H9 (cell line): ENCODE measurements at regions not wholly inside any gene's neighbourhood (a gene's known extent, or its start where the extent isn't known, plus 50 kb on each side); places are given as distances from the start of the nearest gene placed in this dataset.

Experiments
- DNase-seq: peaks from one replicate; pipeline ENCODE4 v3.0.0-alpha.2; 2017
- H2AFZ ChIP-seq: one replicate; pipeline ENCODE4 v1.6.1; 2013; ENCODE audit warnings: mild to moderate bottlenecking, low read length, control low read depth, moderate library complexity
- H2AK5ac ChIP-seq: 2 replicates; pipeline ENCODE4 v1.6.1; 2013; ENCODE audit warnings: low read length, control low read depth, mixed read lengths; ENCODE audit not compliant: insufficient read length
- H2BK120ac ChIP-seq: one replicate; pipeline ENCODE4 v1.6.1; 2013; ENCODE audit warnings: low read depth, mild to moderate bottlenecking, low read length, control low read depth, inconsistent platforms; ENCODE audit not compliant: poor library complexity, severe bottlenecking
- H2BK12ac ChIP-seq: 2 replicates; pipeline ENCODE4 v1.6.1; 2013; ENCODE audit warnings: low read length, control low read depth, mixed read lengths, low read depth; ENCODE audit not compliant: insufficient read length
- H2BK15ac ChIP-seq: 2 replicates; pipeline ENCODE4 v1.6.1; 2013; ENCODE audit warnings: low read depth, low read length, control low read depth
- H2BK20ac ChIP-seq: one replicate; pipeline ENCODE4 v1.6.1; 2013; ENCODE audit warnings: low read depth, mild to moderate bottlenecking, low read length, control low read depth, inconsistent platforms; ENCODE audit not compliant: poor library complexity, severe bottlenecking
- H2BK5ac ChIP-seq: 2 replicates; pipeline ENCODE4 v1.6.1; 2013; ENCODE audit warnings: low read length, control low read depth, mixed read lengths; ENCODE audit not compliant: insufficient read length
- H3K14ac ChIP-seq: 2 replicates; pipeline ENCODE4 v1.6.1; 2013; ENCODE audit warnings: low read length, control low read depth; ENCODE audit not compliant: insufficient read depth
- H3K18ac ChIP-seq: 2 replicates; pipeline ENCODE4 v1.6.1; 2013; ENCODE audit warnings: low read depth, mild to moderate bottlenecking, mixed read lengths, low read length, control low read depth; ENCODE audit not compliant: insufficient read length
- H3K23ac ChIP-seq: 2 replicates; pipeline ENCODE4 v1.6.1; 2013; ENCODE audit warnings: low read length, control low read depth, mixed read lengths, low read depth; ENCODE audit not compliant: insufficient read length
- H3K23me2 ChIP-seq: 2 replicates; pipeline ENCODE4 v1.6.1; 2013; ENCODE audit warnings: low read depth, mild to moderate bottlenecking, mixed read lengths, low read length, control low read depth; ENCODE audit not compliant: insufficient read length, poor library complexity, severe bottlenecking
- H3K27ac ChIP-seq: 2 replicates; pipeline ENCODE4 v1.5.1; 2013; ENCODE audit warnings: low read length, control low read depth, mixed read lengths, low read depth; ENCODE audit not compliant: insufficient read length
- H3K27me3 ChIP-seq: 2 replicates; pipeline ENCODE4 v1.6.1; 2013; ENCODE audit warnings: low read length, control low read depth, inconsistent platforms; ENCODE audit not compliant: insufficient read depth
- H3K4ac ChIP-seq: 2 replicates; pipeline ENCODE4 v1.6.1; 2013; ENCODE audit warnings: low read depth, mild to moderate bottlenecking, control low read depth, inconsistent platforms, low read length, moderate library complexity
- H3K4me1 ChIP-seq: 2 replicates; pipeline ENCODE4 v1.6.1; 2013; ENCODE audit warnings: low read length, control low read depth, inconsistent platforms; ENCODE audit not compliant: insufficient read depth
- H3K4me2 ChIP-seq: 2 replicates; pipeline ENCODE4 v1.6.1; 2013; ENCODE audit warnings: low read length, control low read depth, mixed read lengths; ENCODE audit not compliant: insufficient read length, insufficient read depth
- H3K56ac ChIP-seq: 2 replicates; pipeline ENCODE4 v1.6.1; 2013; ENCODE audit warnings: low read depth, mild to moderate bottlenecking, mixed read lengths, low read length, control low read depth; ENCODE audit not compliant: insufficient read length
- H3K79me1 ChIP-seq: 2 replicates; pipeline ENCODE4 v1.6.1; 2013; ENCODE audit warnings: low read depth, mild to moderate bottlenecking, moderate library complexity, low read length, control low read depth, inconsistent platforms; ENCODE audit not compliant: insufficient read depth, poor library complexity, severe bottlenecking
- H3K79me2 ChIP-seq: 2 replicates; pipeline ENCODE4 v1.6.1; 2013; ENCODE audit warnings: low read length, control low read depth, inconsistent platforms; ENCODE audit not compliant: insufficient read depth
- H3K9ac ChIP-seq: 2 replicates; pipeline ENCODE4 v1.6.1; 2013; ENCODE audit warnings: low read length, control low read depth, mixed read lengths; ENCODE audit not compliant: insufficient read length; ENCODE audit errors: extremely low read depth
- H3K9me3 ChIP-seq: one replicate; pipeline ENCODE4 v1.6.1; 2013; ENCODE audit warnings: low read depth, low read length, inconsistent platforms; ENCODE audit not compliant: control insufficient read depth
- H3T11ph ChIP-seq: one replicate; pipeline ENCODE4 v1.6.1; 2013; ENCODE audit warnings: mild to moderate bottlenecking, low read length, control low read depth, inconsistent platforms
- H4K20me1 ChIP-seq: one replicate; pipeline ENCODE4 v1.6.1; 2013; ENCODE audit not compliant: control insufficient read depth, insufficient read length, insufficient read depth
- H4K5ac ChIP-seq: 2 replicates; pipeline ENCODE4 v1.6.1; 2013; ENCODE audit warnings: low read depth, mild to moderate bottlenecking, mixed read lengths, low read length, control low read depth; ENCODE audit not compliant: insufficient read length
- H4K8ac ChIP-seq: replicated peaks from 2 replicates; pipeline ENCODE4 v1.6.1; 2013; ENCODE audit warnings: low read length, control low read depth, mixed read lengths, low read depth; ENCODE audit not compliant: insufficient read length
- H4K91ac ChIP-seq: 2 replicates; pipeline ENCODE4 v1.6.1; 2013; ENCODE audit warnings: low read depth, mild to moderate bottlenecking, moderate library complexity, mixed read lengths, low read length, control low read depth; ENCODE audit not compliant: insufficient read length
- H3K27ac Mint-ChIP-seq, 3 experiments: 2 replicates in 2 of 3; 3 replicates in 1 of 3; pipeline ENCODE4 v1.8.0; 2020 to 2021; ENCODE audit warnings: mixed read lengths in 3 of 3, mild to moderate bottlenecking in 1 of 3, moderate library complexity in 1 of 3
- H3K27me3 Mint-ChIP-seq: 2 replicates; pipeline ENCODE4 v1.8.0; 2021; ENCODE audit warnings: low read depth, mild to moderate bottlenecking, moderate library complexity, mixed read lengths
- H3K36me3 Mint-ChIP-seq, 3 experiments: 2 replicates in 2 of 3; 3 replicates in 1 of 3; pipeline ENCODE4 v1.8.0; 2020 to 2021; ENCODE audit warnings: low read depth in 3 of 3, mixed read lengths in 3 of 3; ENCODE audit not compliant: insufficient read depth in 1 of 3
- H3K4me1 Mint-ChIP-seq, 2 experiments: 2 replicates each; pipeline ENCODE4 v1.8.0; 2020; ENCODE audit warnings: mixed read lengths in 2 of 2
- H3K4me3 Mint-ChIP-seq, 2 experiments: 2 replicates in 1 of 2; 3 replicates in 1 of 2; pipeline ENCODE4 v1.8.0; 2020 to 2021; ENCODE audit warnings: mild to moderate bottlenecking in 2 of 2, mixed read lengths in 2 of 2, moderate library complexity in 1 of 2
- H3K9me3 Mint-ChIP-seq, 2 experiments: 2 replicates in 1 of 2; 3 replicates in 1 of 2; pipeline ENCODE4 v1.8.0; 2020; ENCODE audit warnings: mild to moderate bottlenecking in 2 of 2, mixed read lengths in 2 of 2, moderate library complexity in 1 of 2
- CTCF ChIP-seq: fragments of 200-600 bp; sonication (generic); conservative IDR thresholded peaks from 3 replicates; pipeline ENCODE4 v1.8.0; 2021; ENCODE audit warnings: antibody characterized with exemption, mild to moderate bottlenecking
- WGBS: extraction: QIAGEN DNeasy Blood & Tissue Kit; methylation state at CpG from one replicate; pipeline ENCODE4 v1.1.7; 2013; ENCODE audit warnings: missing lambda C conversion rate, low lambda C conversion rate, mixed read lengths; ENCODE audit not compliant: insufficient read length; ENCODE audit errors: extremely low coverage; 5-methylcytosine and 5-hydroxymethylcytosine counted together

- no peak for TF ChIP-seq CTCF
- Histone ChIP-seq H3T11ph (no peak overlapping the region), H3K23me2 (no peaks in the 10 kb centered on the region), H3K4me1 (no peaks in the 10 kb centered on the region), H2AK5ac (no peak overlapping the region), H3K9ac (no peak overlapping the region), H3K79me1 (no peaks in the 10 kb centered on the region), H2BK20ac (no peak overlapping the region), H4K5ac (no peak overlapping the region), H3K56ac (no peak overlapping the region), H3K4ac (no peak overlapping the region), H3K27ac (no peak overlapping the region), H2BK120ac (no peak overlapping the region), H3K4me2 (no peak overlapping the region), H3K14ac (no peak overlapping the region), H2BK12ac (no peak overlapping the region), H3K27me3 (no peaks in the 10 kb centered on the region; the same call in 1 of the 2 replicates), H3K79me2 (no peaks in the 10 kb centered on the region), H4K91ac (no peak overlapping the region), H3K18ac (no peak overlapping the region), H2AFZ (no peak overlapping the region), H4K20me1 (no peaks in the 10 kb centered on the region), H2BK15ac (no peak overlapping the region), H2BK5ac (no peak overlapping the region), H3K9me3 (no peaks in the 10 kb centered on the region), H3K23ac (no peak overlapping the region), H4K8ac (no peak overlapping the region)
- no peak for DNase-seq
- no peaks in the 10 kb centered on the region for H3K4me1 Mint-ChIP-seq
- H3K27ac Mint-ChIP-seq = no peak overlapping the region
- H3K9me3 Mint-ChIP-seq = peaks cover 0 to 6% of the 10 kb centered on the region in 2 experiments; a peak in 2 of 5 replicates
- peaks cover 2% of the 10 kb centered on the region; the same call in 1 of the 2 replicates for H3K27me3 Mint-ChIP-seq
- no CpG with 5 or more reads among the region's 9 CpGs for WGBS
- peaks cover 0 to 6% (median 0%) of the 10 kb centered on the region in 3 experiments; a peak in 1 of 7 replicates for H3K36me3 Mint-ChIP-seq
- no peak overlapping the region for H3K4me3 Mint-ChIP-seq
Measured at GRCh38 chr7:132672200-132672990, 96.1 kb upstream of the PLXNA4 start.
